SK-N-SH (cell line): ENCODE measurements at regions not wholly inside any gene's neighbourhood (a gene's known extent, or its start where the extent isn't known, plus 50 kb on each side); places are given as distances from the start of the nearest gene placed in this dataset.

Experiments
- CTCF ChIA-PET: fragments of 300-600, 350-600 bp; formaldehyde crosslinking; extraction: SDS; loops from one replicate; lab custom pipeline; 2021; lab: Yijun Ruan, JAX
- POLR2A ChIA-PET: fragments of 350-600 bp; sonication (Branson Sonifier 250); formaldehyde crosslinking; extraction: SDS; loops from one replicate; lab custom pipeline; 2020; ENCODE audit warnings: antibody characterized with exemption, inconsistent platforms; lab: Yijun Ruan, JAX
- DNase-seq: peaks from one replicate; pipeline ENCODE4 v3.0.0; 2012
- H2AFZ ChIP-seq: fragments of 200-600 bp; sonication (generic); 2 replicates; pipeline ENCODE4 v1.8.1; 2016; ENCODE audit warnings: antibody characterized with exemption, mild to moderate bottlenecking, low read depth
- H3F3A ChIP-seq: fragments of 200-600 bp; sonication (generic); replicated peaks from 2 replicates; pipeline ENCODE3; 2016; ENCODE audit warnings: antibody characterized with exemption, mild to moderate bottlenecking; ENCODE audit not compliant: insufficient read depth
- H3K27ac ChIP-seq, 2 experiments: fragments of 200-500 bp in 1 of 2; fragments of 200-600 bp in 1 of 2; sonication (Bioruptor generic) in 1 of 2; sonication (generic), shearing (Covaris generic) in 1 of 2; 2 replicates each; pipeline versions ENCODE4 v1.5.1 to v1.6.1; 2014 to 2016; ENCODE audit warnings: low read depth in 2 of 2, inconsistent platforms in 1 of 2, low read length in 1 of 2, mild to moderate bottlenecking in 1 of 2, mixed read lengths in 1 of 2
- H3K27me3 ChIP-seq: fragments of 200-600 bp; sonication (generic), shearing (Covaris generic); 2 replicates; pipeline ENCODE4 v1.6.1; 2016; ENCODE audit warnings: mixed run types; ENCODE audit not compliant: insufficient read depth
- H3K36me3 ChIP-seq, 2 experiments: fragments of 200-500 bp in 1 of 2; fragments of 200-600 bp in 1 of 2; sonication (Bioruptor generic) in 1 of 2; sonication (generic) in 1 of 2; replicated peaks in 1 of 2; 2 replicates each; pipeline versions ENCODE3 to v1.5.1; 2014 to 2016; ENCODE audit warnings: low read length in 1 of 2, mild to moderate bottlenecking in 1 of 2; ENCODE audit not compliant: insufficient read depth in 2 of 2, control insufficient read depth in 1 of 2
- H3K4me1 ChIP-seq, 2 experiments: fragments of 200-500 bp in 1 of 2; fragments of 200-600 bp in 1 of 2; sonication (Bioruptor generic) in 1 of 2; sonication (generic), shearing (Covaris generic) in 1 of 2; 2 replicates each; pipeline versions ENCODE4 v1.5.1 to v1.6.1; 2014 to 2016; ENCODE audit warnings: low read depth in 1 of 2, low read length in 1 of 2, mixed run types in 1 of 2; ENCODE audit not compliant: insufficient read depth in 2 of 2, control insufficient read depth in 1 of 2
- H3K4me2 ChIP-seq: fragments of 200-600 bp; sonication (generic), shearing (Covaris generic); 2 replicates; pipeline ENCODE4 v1.6.1; 2017; ENCODE audit warnings: mixed run types
- H3K4me3 ChIP-seq, 2 experiments: fragments of 200-500 bp in 1 of 2; fragments of 200-600 bp in 1 of 2; sonication (Bioruptor generic) in 1 of 2; sonication (generic), shearing (Covaris generic) in 1 of 2; 2 replicates each; pipeline versions ENCODE4 v1.5.1 to v1.8.1; 2014 to 2016; ENCODE audit warnings: low read depth in 2 of 2, inconsistent platforms in 1 of 2, low read length in 1 of 2, mild to moderate bottlenecking in 1 of 2, mixed read lengths in 1 of 2, moderate library complexity in 1 of 2
- H3K79me2 ChIP-seq: fragments of 200-600 bp; sonication (generic); 2 replicates; pipeline ENCODE4 v1.8.1; 2017; ENCODE audit warnings: mild to moderate bottlenecking; ENCODE audit not compliant: insufficient read depth
- H3K9ac ChIP-seq: fragments of 200-600 bp; sonication (generic); 2 replicates; pipeline ENCODE4 v1.6.1; 2017; ENCODE audit warnings: mixed run types
- H3K9me2 ChIP-seq: fragments of 200-600 bp; sonication (generic); 2 replicates; pipeline ENCODE4 v1.6.1; 2017; ENCODE audit warnings: mixed run types
- H3K9me3 ChIP-seq: fragments of 200-600 bp; sonication (generic); 2 replicates; pipeline ENCODE4 v1.6.1; 2017; ENCODE audit warnings: mixed run types, mild to moderate bottlenecking, moderate library complexity
- H4K20me1 ChIP-seq: fragments of 200-600 bp; sonication (generic); 2 replicates; pipeline ENCODE4 v1.6.1; 2017; ENCODE audit warnings: mild to moderate bottlenecking, mixed run types; ENCODE audit not compliant: insufficient read depth
- CTCF ChIP-seq: fragments of 200-600 bp; sonication (generic); IDR thresholded peaks from 2 replicates; pipeline ENCODE4 v1.6.1; 2017; ENCODE audit warnings: antibody characterized with exemption, mild to moderate bottlenecking, moderate library complexity
- ELF1 ChIP-seq: IDR thresholded peaks from 2 replicates; pipeline ENCODE4 v1.4.0; 2012
- FOSL2 ChIP-seq: IDR thresholded peaks from 2 replicates; pipeline ENCODE4 v1.4.0; 2012; ENCODE audit warnings: low read depth, mild to moderate bottlenecking, moderate library complexity, borderline replicate concordance
- FOXJ3 ChIP-seq: sonication (generic); formaldehyde crosslinking; IDR thresholded peaks from 2 replicates; pipeline ENCODE4 v1.5.1; 2020; ENCODE audit warnings: mild to moderate bottlenecking, missing genetic modification reagents
- FOXM1 ChIP-seq: IDR thresholded peaks from 2 replicates; pipeline ENCODE4 v1.4.0; 2012; ENCODE audit warnings: low read depth, mild to moderate bottlenecking
- GABPA ChIP-seq: IDR thresholded peaks from 2 replicates; pipeline ENCODE4 v1.4.0; 2012; ENCODE audit warnings: low read depth, mild to moderate bottlenecking
- GATA2 ChIP-seq: sonication (generic); formaldehyde crosslinking; IDR thresholded peaks from 2 replicates; pipeline ENCODE4 v1.5.0; 2020; ENCODE audit warnings: mild to moderate bottlenecking, missing genetic modification reagents
- MEF2A ChIP-seq: IDR thresholded peaks from 2 replicates; pipeline ENCODE4 v1.4.0; 2012; ENCODE audit warnings: low read depth, borderline replicate concordance
- MXI1 ChIP-seq: IDR thresholded peaks from 2 replicates; pipeline ENCODE4 v1.6.1; 2012; ENCODE audit warnings: mild to moderate bottlenecking, low read depth, low read length, improper control_type of control experiment
- RAD21 ChIP-seq: IDR thresholded peaks from 2 replicates; pipeline ENCODE4 v1.6.1; 2012; ENCODE audit warnings: mild to moderate bottlenecking, low read length
- RXRA ChIP-seq: IDR thresholded peaks from 2 replicates; pipeline ENCODE4 v1.4.0; 2012; ENCODE audit warnings: low read depth, mild to moderate bottlenecking, borderline replicate concordance
- SIN3A ChIP-seq: IDR thresholded peaks from 2 replicates; pipeline ENCODE4 v1.6.1; 2012; ENCODE audit warnings: low read depth, mild to moderate bottlenecking, low read length, moderate library complexity, borderline replicate concordance
- YY1 ChIP-seq: IDR thresholded peaks from 2 replicates; pipeline ENCODE4 v1.4.0; 2012; ENCODE audit warnings: low read depth, mild to moderate bottlenecking
- ZBTB33 ChIP-seq: IDR thresholded peaks from 2 replicates; pipeline ENCODE4 v1.4.0; 2012; ENCODE audit warnings: low read depth, borderline replicate concordance
- WGBS: methylation state at CpG from one replicate; pipeline ENCODE4 v1.1.6; 2017; ENCODE audit warnings: low lambda C conversion rate; 5-methylcytosine and 5-hydroxymethylcytosine counted together
- TF ChIP-seq, protein P1 (sequence below): fragments of 150-350 bp; IDR thresholded peaks from 2 replicates; pipeline ENCODE4 v1.6.1; 2016; ENCODE audit warnings: mild to moderate bottlenecking, low read depth, low read length
- TF ChIP-seq, protein P2 (sequence below): fragments of 150-350 bp; IDR thresholded peaks from 2 replicates; pipeline ENCODE4 v1.6.1; 2017; ENCODE audit warnings: antibody characterized with exemption, low read length, low read depth, borderline replicate concordance

- H3K27ac ChIP-seq: no peak overlapping the region
- WGBS: 19% methylated on average over 1 of the region's 1 CpG
- H2AFZ ChIP-seq: no peak overlapping the region
- no peaks in the 10 kb centered on the region for H3K79me2 ChIP-seq
- no peaks in the 10 kb centered on the region for H3K4me1 ChIP-seq
- H3K9me3 ChIP-seq: no peaks in the 10 kb centered on the region
- H3K4me3 ChIP-seq: no peak overlapping the region
- POLR2A ChIA-PET: no interaction called here
- no peak for DNase-seq
- no peaks in the 10 kb centered on the region for H3K27me3 ChIP-seq
- no peaks in the 10 kb centered on the region for H3K36me3 ChIP-seq
- no peaks in the 10 kb centered on the region for H3K9me2 ChIP-seq
- no peaks in the 10 kb centered on the region for H3F3A ChIP-seq
- H3K4me2 ChIP-seq: no peak overlapping the region
- CTCF ChIA-PET: interaction anchor here (0.6 kb wide), 1 partner anchor 334 kb away, joined by 3 read pairs; no protein-coding TSS in a partner anchor
- H4K20me1 ChIP-seq: no peaks in the 10 kb centered on the region
- TF ChIP-seq SIN3A (no peak), MXI1 (no peak), GATA2 (CRISPR knock-in tag) (no peak), GABPA (no peak)
- TF ChIP-seq, protein P1, sequence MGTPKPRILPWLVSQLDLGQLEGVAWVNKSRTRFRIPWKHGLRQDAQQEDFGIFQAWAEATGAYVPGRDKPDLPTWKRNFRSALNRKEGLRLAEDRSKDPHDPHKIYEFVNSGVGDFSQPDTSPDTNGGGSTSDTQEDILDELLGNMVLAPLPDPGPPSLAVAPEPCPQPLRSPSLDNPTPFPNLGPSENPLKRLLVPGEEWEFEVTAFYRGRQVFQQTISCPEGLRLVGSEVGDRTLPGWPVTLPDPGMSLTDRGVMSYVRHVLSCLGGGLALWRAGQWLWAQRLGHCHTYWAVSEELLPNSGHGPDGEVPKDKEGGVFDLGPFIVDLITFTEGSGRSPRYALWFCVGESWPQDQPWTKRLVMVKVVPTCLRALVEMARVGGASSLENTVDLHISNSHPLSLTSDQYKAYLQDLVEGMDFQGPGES: no peak
- TF ChIP-seq, all 33 proteins: peak for 0
- H3K9ac ChIP-seq: no peak overlapping the region
These were observed 835.5 kb downstream of the PDHA2 start for GRCh38 chr4:96675416-96675815.

GRCh38 chr4:96675896-96676295, 836.0 kb downstream of the PDHA2 start:
- ChIA-PET CTCF (interaction anchor here (0.6 kb wide), 1 partner anchor 334 kb away, joined by 3 read pairs; no protein-coding TSS in a partner anchor), POLR2A (no interaction called here)
- H3K27me3 ChIP-seq: no peaks in the 10 kb centered on the region
- H3F3A ChIP-seq: no peaks in the 10 kb centered on the region
- H2AFZ ChIP-seq: no peak overlapping the region
- no peak overlapping the region for H3K9ac ChIP-seq
- no peak for TF ChIP-seq MEF2A
- TF ChIP-seq, protein P1: no peak
- TF ChIP-seq ELF1: no peak
- no peak for TF ChIP-seq RAD21
- TF ChIP-seq FOXM1: no peak
- TF ChIP-seq RXRA: no peak
- no peak for TF ChIP-seq YY1
- TF ChIP-seq FOSL2: no peak
- TF ChIP-seq ZBTB33: no peak
- TF ChIP-seq CTCF: no peak
- no peak for TF ChIP-seq FOXJ3 (CRISPR knock-in tag)
- TF ChIP-seq, protein P2, sequence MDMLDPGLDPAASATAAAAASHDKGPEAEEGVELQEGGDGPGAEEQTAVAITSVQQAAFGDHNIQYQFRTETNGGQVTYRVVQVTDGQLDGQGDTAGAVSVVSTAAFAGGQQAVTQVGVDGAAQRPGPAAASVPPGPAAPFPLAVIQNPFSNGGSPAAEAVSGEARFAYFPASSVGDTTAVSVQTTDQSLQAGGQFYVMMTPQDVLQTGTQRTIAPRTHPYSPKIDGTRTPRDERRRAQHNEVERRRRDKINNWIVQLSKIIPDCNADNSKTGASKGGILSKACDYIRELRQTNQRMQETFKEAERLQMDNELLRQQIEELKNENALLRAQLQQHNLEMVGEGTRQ: no peak
- no peaks in the 10 kb centered on the region for H3K36me3 ChIP-seq
- H4K20me1 ChIP-seq: no peaks in the 10 kb centered on the region
- H3K79me2 ChIP-seq: no peaks in the 10 kb centered on the region
- no peaks in the 10 kb centered on the region for H3K4me1 ChIP-seq
- no peak for DNase-seq
- H3K4me2 ChIP-seq: no peak overlapping the region
- H3K9me3 ChIP-seq: no peaks in the 10 kb centered on the region
- H3K27ac ChIP-seq: no peak overlapping the region
- H3K4me3 ChIP-seq: no peak overlapping the region
- H3K9me2 ChIP-seq: no peaks in the 10 kb centered on the region
- 57% methylated on average over 1 of the region's 1 CpG for WGBS
